ENCODE measurements at regions not wholly inside any gene's neighbourhood (a gene's known extent, or its start where the extent isn't known, plus 50 kb on each side); places are given as distances from the start of the nearest gene placed in this dataset.

GRCh38 chr3:86229775-86230094, 761.2 kb downstream of the VGLL3 start:
- Histone ChIP-seq H2AFZ (ENCODE audit: low read depth, low read length) (no peak overlapping the region), H3K27me3 (ENCODE audit: low read depth, low read length) (no peaks in the 10 kb centered on the region), H3K36me3 (replicated peaks; ENCODE audit: low read depth, low read length) (no peaks in the 10 kb centered on the region), H3K79me2 (ENCODE audit: low read length) (no peaks in the 10 kb centered on the region), H3K9ac (ENCODE audit: low read length) (no peak overlapping the region), H3K4me3 (ENCODE audit: low read length) (no peak overlapping the region), H3K4me1 (ENCODE audit: low read length) (no peaks in the 10 kb centered on the region), H4K20me1 (ENCODE audit: insufficient read depth, low read length) (no peaks in the 10 kb centered on the region), H3K27ac (ENCODE audit: low read length) (no peak overlapping the region), H3K9me3 (ENCODE audit: insufficient read depth, low read length) (no peaks in the 10 kb centered on the region), H3K4me2 (ENCODE audit: low read length) (no peak overlapping the region)
- TF ChIP-seq CTCF (IDR thresholded peaks at IDR 0.05; ENCODE audit: low read depth, low read length) (no peak), EZH2phosphoT487 (IDR thresholded peaks at IDR 0.05; ENCODE audit: low read depth) (no peak)

- H3K4me1 ChIP-seq (ENCODE audit: low read length), result no peaks in the 10 kb centered on the region
- H3K36me3 ChIP-seq (replicated peaks; ENCODE audit: low read depth, low read length), result no peaks in the 10 kb centered on the region
- H3K27me3 ChIP-seq (ENCODE audit: low read depth, low read length), result no peaks in the 10 kb centered on the region
- no peak overlapping the region for H3K27ac ChIP-seq (ENCODE audit: low read length)
- H2AFZ ChIP-seq (ENCODE audit: low read depth, low read length), result no peak overlapping the region
- no peaks in the 10 kb centered on the region for H4K20me1 ChIP-seq (ENCODE audit: insufficient read depth, low read length)
- H3K79me2 ChIP-seq (ENCODE audit: low read length), result no peaks in the 10 kb centered on the region
- no peak overlapping the region for H3K9ac ChIP-seq (ENCODE audit: low read length)
- no peak for TF ChIP-seq CTCF (IDR thresholded peaks at IDR 0.05; ENCODE audit: low read depth, low read length)
- TF ChIP-seq EZH2phosphoT487 (IDR thresholded peaks at IDR 0.05; ENCODE audit: low read depth), result no peak
- H3K9me3 ChIP-seq (ENCODE audit: insufficient read depth, low read length), result no peaks in the 10 kb centered on the region
- H3K4me3 ChIP-seq (ENCODE audit: low read length), result no peak overlapping the region
- no peak overlapping the region for H3K4me2 ChIP-seq (ENCODE audit: low read length)
These were observed 761.7 kb downstream of the VGLL3 start for GRCh38 chr3:86229086-86229774.

GRCh38 chr3:86228101-86228500, 762.8 kb downstream of the VGLL3 start:
- H3K9ac ChIP-seq (ENCODE audit: low read length), result no peak overlapping the region
- H3K79me2 ChIP-seq (ENCODE audit: low read length), result no peaks in the 10 kb centered on the region
- H3K4me3 ChIP-seq (ENCODE audit: low read length), result no peak overlapping the region
- no peak for TF ChIP-seq EZH2phosphoT487 (IDR thresholded peaks at IDR 0.05; ENCODE audit: low read depth)
- no peak for TF ChIP-seq CTCF (IDR thresholded peaks at IDR 0.05; ENCODE audit: low read depth, low read length)
- H3K4me2 ChIP-seq (ENCODE audit: low read length), result no peak overlapping the region
- no peak overlapping the region for H2AFZ ChIP-seq (ENCODE audit: low read depth, low read length)
- H3K4me1 ChIP-seq (ENCODE audit: low read length), result no peaks in the 10 kb centered on the region
- no peaks in the 10 kb centered on the region for H3K27me3 ChIP-seq (ENCODE audit: low read depth, low read length)
- H3K36me3 ChIP-seq (replicated peaks; ENCODE audit: low read depth, low read length), result no peaks in the 10 kb centered on the region
- no peaks in the 10 kb centered on the region for H3K9me3 ChIP-seq (ENCODE audit: insufficient read depth, low read length)
- H3K27ac ChIP-seq (ENCODE audit: low read length), result no peak overlapping the region
- no peaks in the 10 kb centered on the region for H4K20me1 ChIP-seq (ENCODE audit: insufficient read depth, low read length)

- TF ChIP-seq EZH2phosphoT487 (IDR thresholded peaks at IDR 0.05; ENCODE audit: low read depth) (no peak), CTCF (IDR thresholded peaks at IDR 0.05; ENCODE audit: low read depth, low read length) (no peak)
- H4K20me1 ChIP-seq (ENCODE audit: insufficient read depth, low read length), result no peaks in the 10 kb centered on the region
- H3K79me2 ChIP-seq (ENCODE audit: low read length), result no peaks in the 10 kb centered on the region
- no peak overlapping the region for H3K9ac ChIP-seq (ENCODE audit: low read length)
- no peak overlapping the region for H3K4me3 ChIP-seq (ENCODE audit: low read length)
- H3K27me3 ChIP-seq (ENCODE audit: low read depth, low read length), result no peaks in the 10 kb centered on the region
- 0 out of 2 replicates have a peak, but pooled peaks cover 3% of the 10 kb centered on the region for H3K9me3 ChIP-seq (ENCODE audit: insufficient read depth, low read length)
- no peak overlapping the region for H3K27ac ChIP-seq (ENCODE audit: low read length)
- H3K4me1 ChIP-seq (ENCODE audit: low read length), result no peaks in the 10 kb centered on the region
- no peak overlapping the region for H3K4me2 ChIP-seq (ENCODE audit: low read length)
- H3K36me3 ChIP-seq (replicated peaks; ENCODE audit: low read depth, low read length), result no peaks in the 10 kb centered on the region
- H2AFZ ChIP-seq (ENCODE audit: low read depth, low read length), result no peak overlapping the region
These were observed 765.5 kb downstream of the VGLL3 start for GRCh38 chr3:86225461-86225860.
